ENCODE measurements at regions not wholly inside any gene's neighbourhood (a gene's known extent, or its start where the extent isn't known, plus 50 kb on each side); places are given as distances from the start of the nearest gene placed in this dataset.

DNA sequence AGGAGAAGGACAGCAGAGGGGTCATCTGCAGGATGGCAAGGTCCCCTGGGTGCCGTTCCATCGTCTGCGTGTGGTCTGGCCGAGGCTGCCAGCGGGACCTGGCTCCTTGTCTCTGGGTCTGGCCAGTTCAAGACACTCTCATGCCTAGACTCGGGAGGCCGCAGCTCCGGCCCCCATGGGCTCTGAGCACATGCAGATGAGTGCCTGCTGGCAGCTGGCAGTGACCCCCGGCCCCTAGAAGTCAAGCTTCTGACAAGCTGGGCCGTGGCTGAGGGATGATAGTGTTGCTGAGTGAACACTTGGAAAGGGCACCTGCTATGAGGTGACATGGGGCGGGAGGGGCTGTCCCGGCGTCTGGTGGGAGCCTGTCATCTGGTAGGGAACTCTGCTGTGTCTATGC is 1180.6 kb downstream of the BRD1 start:
- Histone ChIP-seq H3K4me3 (no peak overlapping the region), H3K36me3 (no peaks in the 10 kb centered on the region), H3K9me3 (no peaks in the 10 kb centered on the region), H3K27me3 (replicated peaks in 1 of 7) (peaks cover 0 to 5% (median 0%) of the 10 kb centered on the region in 7 donors), H3K4me1 (no peaks in the 10 kb centered on the region), H3K27ac (no peak overlapping the region)
- 85 to 92% (median 87%) methylated on average over 8 to 13 of the region's 13 CpGs for WGBS, 5 donors
- DNase-seq, result no peak
- intact Hi-C loops (cut with DNase I; ENCODE audit: low total_unique reads), result no loop called here
- TF ChIP-seq POLR2A (IDR thresholded peaks at IDR 0.05) (no peak), POLR2AphosphoS5 (IDR thresholded peaks at IDR 0.05) (no peak)
- TF ChIP-seq, protein P1, sequence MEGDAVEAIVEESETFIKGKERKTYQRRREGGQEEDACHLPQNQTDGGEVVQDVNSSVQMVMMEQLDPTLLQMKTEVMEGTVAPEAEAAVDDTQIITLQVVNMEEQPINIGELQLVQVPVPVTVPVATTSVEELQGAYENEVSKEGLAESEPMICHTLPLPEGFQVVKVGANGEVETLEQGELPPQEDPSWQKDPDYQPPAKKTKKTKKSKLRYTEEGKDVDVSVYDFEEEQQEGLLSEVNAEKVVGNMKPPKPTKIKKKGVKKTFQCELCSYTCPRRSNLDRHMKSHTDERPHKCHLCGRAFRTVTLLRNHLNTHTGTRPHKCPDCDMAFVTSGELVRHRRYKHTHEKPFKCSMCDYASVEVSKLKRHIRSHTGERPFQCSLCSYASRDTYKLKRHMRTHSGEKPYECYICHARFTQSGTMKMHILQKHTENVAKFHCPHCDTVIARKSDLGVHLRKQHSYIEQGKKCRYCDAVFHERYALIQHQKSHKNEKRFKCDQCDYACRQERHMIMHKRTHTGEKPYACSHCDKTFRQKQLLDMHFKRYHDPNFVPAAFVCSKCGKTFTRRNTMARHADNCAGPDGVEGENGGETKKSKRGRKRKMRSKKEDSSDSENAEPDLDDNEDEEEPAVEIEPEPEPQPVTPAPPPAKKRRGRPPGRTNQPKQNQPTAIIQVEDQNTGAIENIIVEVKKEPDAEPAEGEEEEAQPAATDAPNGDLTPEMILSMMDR (IDR thresholded peaks at IDR 0.05 in 8 of 11, conservative IDR thresholded peaks at IDR 0.05 in 3 of 11), result no peak

DNA sequence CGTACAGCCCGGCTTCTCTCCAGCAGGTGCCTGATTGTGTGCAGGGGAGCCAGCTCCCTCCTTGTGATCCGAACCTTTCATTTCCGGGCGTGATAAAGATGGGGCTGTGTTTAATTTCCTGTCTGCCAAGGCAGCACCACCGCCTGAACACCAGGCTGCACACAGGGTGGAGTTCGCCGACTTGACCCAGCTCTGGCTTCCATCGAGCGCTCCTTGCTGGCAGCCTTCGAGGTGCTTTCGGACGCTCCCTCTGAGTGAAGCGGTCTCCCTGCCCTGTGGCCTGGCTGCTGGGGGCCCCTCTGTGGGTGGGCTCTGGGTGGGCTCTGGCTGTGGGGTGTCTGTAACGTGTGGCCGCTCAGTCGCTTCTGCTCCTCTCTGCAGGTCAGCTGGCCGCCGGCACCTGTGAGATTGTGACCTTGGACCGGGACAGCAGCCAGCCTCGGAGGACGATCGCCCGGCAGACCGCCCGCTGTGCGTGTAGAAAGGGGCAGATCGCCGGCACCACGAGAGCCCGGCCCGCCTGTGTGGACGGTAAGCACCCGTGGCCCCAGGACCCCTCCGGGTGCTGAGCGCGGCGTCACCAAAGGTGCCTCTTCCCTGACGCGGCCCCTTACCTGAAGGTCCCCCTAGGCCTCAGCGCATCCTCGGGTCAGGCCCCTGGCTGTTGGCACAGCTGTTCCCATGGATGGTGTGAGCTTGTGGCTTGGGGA is 1181.3 kb downstream of the BRD1 start:
- Histone ChIP-seq H3K27ac (no peak overlapping the region), H3K36me3 (no peaks in the 10 kb centered on the region), H3K27me3 (replicated peaks in 1 of 7) (peaks cover 0 to 5% (median 0%) of the 10 kb centered on the region in 7 donors), H3K4me3 (no peak overlapping the region), H3K4me1 (no peaks in the 10 kb centered on the region), H3K9me3 (no peaks in the 10 kb centered on the region)
- intact Hi-C loops (cut with DNase I; ENCODE audit: low total_unique reads), result no loop called here
- TF ChIP-seq, protein P1 (IDR thresholded peaks at IDR 0.05 in 8 of 11, conservative IDR thresholded peaks at IDR 0.05 in 3 of 11), result no peak
- TF ChIP-seq POLR2AphosphoS5 (IDR thresholded peaks at IDR 0.05) (no peak), POLR2A (IDR thresholded peaks at IDR 0.05) (no peak)
- 89 to 93% (median 92%) methylated on average over 25 to 42 of the region's 42 CpGs for WGBS, 5 donors
- no peak for DNase-seq

DNA sequence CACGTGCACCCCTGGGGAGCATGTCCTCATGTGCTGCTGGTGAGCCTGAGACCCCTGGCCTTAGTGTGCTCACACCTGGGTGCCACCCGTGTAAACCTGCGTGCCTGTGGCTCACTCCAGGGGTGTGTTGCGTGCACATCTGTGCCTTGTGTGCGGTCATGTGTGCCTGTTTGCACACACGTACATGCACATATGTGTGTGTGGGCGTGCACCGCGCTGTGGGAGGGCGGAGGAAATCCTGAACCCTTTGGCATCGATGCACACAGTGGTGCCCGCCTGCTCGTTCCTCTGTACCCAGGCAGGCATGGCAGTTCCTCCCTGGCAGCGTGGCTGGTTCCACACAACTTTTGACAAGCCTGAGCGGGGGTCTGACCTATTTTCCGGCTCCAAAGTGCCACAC is 1181.9 kb downstream of the BRD1 start:
- H3K4me1 ChIP-seq, result no peaks in the 10 kb centered on the region
- H3K27me3 ChIP-seq (replicated peaks in 1 of 7), result peaks cover 0 to 5% (median 0%) of the 10 kb centered on the region in 7 donors
- intact Hi-C loops (cut with DNase I; ENCODE audit: low total_unique reads), result no loop called here
- no peak for DNase-seq
- TF ChIP-seq POLR2AphosphoS5 (IDR thresholded peaks at IDR 0.05), result no peak
- TF ChIP-seq, protein P1 (IDR thresholded peaks at IDR 0.05 in 8 of 11, conservative IDR thresholded peaks at IDR 0.05 in 3 of 11), result no peak
- TF ChIP-seq POLR2A (IDR thresholded peaks at IDR 0.05), result no peak
- no peak overlapping the region for H3K4me3 ChIP-seq
- WGBS, 5 donors, result 68 to 92% (median 83%) methylated on average over 9 to 16 of the region's 16 CpGs
- no peak overlapping the region for H3K27ac ChIP-seq
- no peaks in the 10 kb centered on the region for H3K36me3 ChIP-seq
- no peaks in the 10 kb centered on the region for H3K9me3 ChIP-seq

DNA sequence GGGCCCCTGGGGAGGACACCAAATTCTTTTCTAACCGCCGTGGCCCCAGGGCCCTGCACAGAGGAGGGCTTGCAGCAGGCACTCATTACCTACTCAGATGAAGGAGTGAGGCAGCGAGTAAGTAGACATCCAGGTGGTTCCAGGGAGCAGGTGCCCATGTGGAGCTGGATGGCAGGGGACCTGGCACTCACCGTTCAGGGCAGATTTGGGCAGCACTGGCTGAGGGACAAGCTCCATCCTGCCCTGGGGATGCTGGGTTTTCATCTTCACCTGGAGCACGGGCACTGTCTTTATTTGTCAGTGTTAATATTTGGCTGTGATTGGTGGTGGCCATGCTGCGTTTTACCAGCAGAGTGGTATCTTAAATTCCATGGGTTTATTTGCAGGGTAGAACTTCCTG is 1182.7 kb downstream of the BRD1 start:
- TF ChIP-seq POLR2A (IDR thresholded peaks at IDR 0.05), result no peak
- TF ChIP-seq, protein P1 (IDR thresholded peaks at IDR 0.05 in 8 of 11, conservative IDR thresholded peaks at IDR 0.05 in 3 of 11), result no peak
- TF ChIP-seq POLR2AphosphoS5 (IDR thresholded peaks at IDR 0.05), result no peak
- Histone ChIP-seq H3K4me3 (no peak overlapping the region), H3K27ac (no peak overlapping the region), H3K36me3 (no peaks in the 10 kb centered on the region), H3K27me3 (replicated peaks in 1 of 7) (peaks cover 0 to 11% (median 0%) of the 10 kb centered on the region in 7 donors), H3K4me1 (no peaks in the 10 kb centered on the region), H3K9me3 (no peaks in the 10 kb centered on the region)
- WGBS, 5 donors, result 61 to 85% (median 67%) methylated on average over 5 to 6 of the region's 6 CpGs
- intact Hi-C loops (cut with DNase I; ENCODE audit: low total_unique reads), result no loop called here
- no peak for DNase-seq

Measured in spleen (tissue), 11 donors.